GM23338 (cell line): ENCODE measurements at regions not wholly inside any gene's neighbourhood (a gene's known extent, or its start where the extent isn't known, plus 50 kb on each side); places are given as distances from the start of the nearest gene placed in this dataset.

Experiments
- ATAC-seq: fragments of 200-7000 bp; cut with Tn5 transposase; 3 replicates; pipeline ENCODE4 v1.9.1; 2020
- DNase-seq: peaks from one replicate; pipeline ENCODE4 v3.0.0-alpha.2; 2015; ENCODE audit warnings: low spot score
- H2AFZ ChIP-seq: fragments of 200-600 bp; sonication (generic); 2 replicates; pipeline ENCODE4 v1.8.0; 2016; ENCODE audit warnings: antibody characterized with exemption, mild to moderate bottlenecking, moderate library complexity
- H3F3A ChIP-seq: fragments of 200-600 bp; sonication (generic); replicated peaks from 2 replicates; pipeline ENCODE4 v1.8.0; 2017; ENCODE audit warnings: antibody characterized with exemption, mixed run types, low read depth
- H3K27ac ChIP-seq: fragments of 200-600 bp; sonication (generic); 2 replicates; pipeline ENCODE4 v1.6.1; 2016; ENCODE audit warnings: low read depth
- H3K27me3 ChIP-seq: fragments of 200-600 bp; sonication (generic); 2 replicates; pipeline ENCODE4 v1.8.0; 2016; ENCODE audit warnings: mild to moderate bottlenecking, mixed run types, moderate library complexity; ENCODE audit not compliant: insufficient read depth
- H3K36me3 ChIP-seq: fragments of 200-600 bp; sonication (generic); 2 replicates; pipeline ENCODE4 v1.8.0; 2016; ENCODE audit warnings: mild to moderate bottlenecking; ENCODE audit not compliant: insufficient read depth
- H3K4me1 ChIP-seq: fragments of 200-600 bp; sonication (generic); 2 replicates; pipeline ENCODE4 v1.8.0; 2016; ENCODE audit warnings: mild to moderate bottlenecking, moderate library complexity; ENCODE audit not compliant: insufficient read depth
- H3K4me2 ChIP-seq: fragments of 200-600 bp; sonication (generic); 2 replicates; pipeline ENCODE4 v1.7.1; 2017; ENCODE audit warnings: mixed run types
- H3K4me3 ChIP-seq: fragments of 200-600 bp; sonication (generic); 2 replicates; pipeline ENCODE4 v1.6.1; 2016; ENCODE audit warnings: mixed run types
- H3K79me2 ChIP-seq: fragments of 200-600 bp; sonication (generic); replicated peaks from 2 replicates; pipeline ENCODE4 v1.8.0; 2017; ENCODE audit warnings: mild to moderate bottlenecking; ENCODE audit not compliant: insufficient read depth
- H3K9me2 ChIP-seq: fragments of 200-600 bp; sonication (generic); 2 replicates; pipeline ENCODE4 v1.8.0; 2017; ENCODE audit not compliant: insufficient read depth
- H4K20me1 ChIP-seq: fragments of 200-600 bp; sonication (generic); replicated peaks from 2 replicates; pipeline ENCODE4 v1.8.0; 2017; ENCODE audit warnings: mild to moderate bottlenecking; ENCODE audit not compliant: insufficient read depth
- H3K27ac Mint-ChIP-seq: 2 replicates; pipeline ENCODE4 v1.8.0; 2020; ENCODE audit warnings: inconsistent platforms, mild to moderate bottlenecking, moderate library complexity, mixed read lengths
- H3K27me3 Mint-ChIP-seq: 3 replicates; pipeline ENCODE4 v1.8.0; 2022; ENCODE audit warnings: low read depth, mild to moderate bottlenecking, moderate library complexity, mixed read lengths, inconsistent platforms; ENCODE audit not compliant: insufficient read depth, poor library complexity
- H3K36me3 Mint-ChIP-seq: 3 replicates; pipeline ENCODE4 v1.8.0; 2021; ENCODE audit warnings: low read depth, mild to moderate bottlenecking, inconsistent platforms, moderate library complexity, mixed read lengths
- H3K4me1 Mint-ChIP-seq: 3 replicates; pipeline ENCODE4 v1.8.0; 2020; ENCODE audit warnings: mild to moderate bottlenecking, inconsistent platforms, mixed read lengths
- H3K4me3 Mint-ChIP-seq: 3 replicates; pipeline ENCODE4 v1.8.0; 2021; ENCODE audit warnings: moderate library complexity, mild to moderate bottlenecking, inconsistent platforms, mixed read lengths
- H3K9me3 Mint-ChIP-seq: 3 replicates; pipeline ENCODE4 v1.8.0; 2020; ENCODE audit warnings: moderate library complexity, mild to moderate bottlenecking, inconsistent platforms, mixed read lengths
- CREB1 ChIP-seq: fragments of 250-450 bp; sonication (Bioruptor Pico); IDR thresholded peaks from 2 replicates; pipeline ENCODE4 v1.5.0; 2020; ENCODE audit warnings: low read depth, mild to moderate bottlenecking, moderate library complexity
- ETS1 ChIP-seq: IDR thresholded peaks from 2 replicates; pipeline ENCODE4 v1.6.1; 2016; ENCODE audit warnings: antibody characterized with exemption
- EZH2phosphoT487 ChIP-seq: fragments of 200-600 bp; sonication (generic); IDR thresholded peaks from one replicate; pipeline ENCODE4 v1.8.1; 2018; ENCODE audit warnings: antibody characterized with exemption; ENCODE audit not compliant: unreplicated experiment
- JUNB ChIP-seq: IDR thresholded peaks from one replicate; pipeline ENCODE4 v1.6.1; 2016; ENCODE audit warnings: antibody characterized with exemption; ENCODE audit not compliant: unreplicated experiment
- POLR2AphosphoS5 ChIP-seq: IDR thresholded peaks from 2 replicates; pipeline ENCODE4 v1.6.1; 2016; ENCODE audit warnings: antibody characterized with exemption, low read depth
- STAT1 ChIP-seq: IDR thresholded peaks from one replicate; pipeline ENCODE4 v1.6.1; 2016; ENCODE audit warnings: antibody characterized with exemption; ENCODE audit not compliant: unreplicated experiment
- ZNF114 ChIP-seq: fragments of 250-450 bp; sonication (Bioruptor Pico); IDR thresholded peaks from 2 replicates; pipeline ENCODE4 v1.5.0; 2020; ENCODE audit warnings: mild to moderate bottlenecking, moderate library complexity
- TF ChIP-seq, protein P1 (sequence below), 2 experiments: fragments of 200-600 bp in 1 of 2; sonication (generic) in 1 of 2; conservative IDR thresholded peaks; 2 replicates each; pipeline versions ENCODE4 v1.5.1 to v1.6.1; 2016 to 2017; ENCODE audit warnings: antibody characterized with exemption in 2 of 2, low read depth in 2 of 2, mild to moderate bottlenecking in 2 of 2, moderate library complexity in 1 of 2
- TF ChIP-seq, protein P2 (sequence below): IDR thresholded peaks from one replicate; pipeline ENCODE4 v1.6.1; 2018; ENCODE audit warnings: antibody characterized with exemption; ENCODE audit not compliant: unreplicated experiment

DNA sequence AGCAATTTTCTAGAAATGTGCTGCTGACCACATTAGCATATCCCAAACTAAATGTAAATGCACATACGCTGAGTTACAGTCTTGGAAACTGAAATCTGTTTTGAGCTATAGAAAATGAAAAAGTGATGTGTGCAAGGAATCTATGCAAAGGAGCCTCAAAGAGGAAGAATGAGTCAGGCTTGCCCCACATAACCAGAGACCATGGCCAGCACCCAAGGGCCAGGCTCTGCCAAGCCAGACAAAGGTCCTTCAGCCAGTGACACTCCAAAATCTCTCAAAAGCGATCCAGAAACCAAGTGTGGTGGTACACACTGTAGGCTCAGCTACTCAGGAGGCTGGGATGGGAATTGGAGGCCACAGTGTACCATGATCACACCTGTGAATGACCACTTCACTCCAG, 195.2 kb downstream of the TOMM20 start:
- Mint-ChIP-seq H3K27me3 (peaks cover 5% of the 10 kb centered on the region), H3K36me3 (no peaks in the 10 kb centered on the region), H3K4me1 (peaks cover 9% of the 10 kb centered on the region; the same call in 2 of the 3 replicates), H3K27ac (no peak overlapping the region), H3K4me3 (no peak overlapping the region), H3K9me3 (no peaks in the 10 kb centered on the region)
- DNase-seq (no peak), ATAC-seq (no peak)
- Histone ChIP-seq H3K79me2 (no peaks in the 10 kb centered on the region), H3K9me2 (0 out of 2 replicates have a peak, but pooled peaks cover 6% of the 10 kb centered on the region), H3K4me1 (no peaks in the 10 kb centered on the region), H3K4me2 (no peak overlapping the region), H4K20me1 (no peaks in the 10 kb centered on the region), H3K36me3 (no peaks in the 10 kb centered on the region), H2AFZ (peak overlapping the region; percentile 66), H3K27ac (no peak overlapping the region), H3K27me3 (no peaks in the 10 kb centered on the region), H3K4me3 (no peak overlapping the region), H3F3A (no peaks in the 10 kb centered on the region)
- TF ChIP-seq POLR2AphosphoS5 = no peak
- no peak for TF ChIP-seq ETS1
- TF ChIP-seq, protein P1, sequence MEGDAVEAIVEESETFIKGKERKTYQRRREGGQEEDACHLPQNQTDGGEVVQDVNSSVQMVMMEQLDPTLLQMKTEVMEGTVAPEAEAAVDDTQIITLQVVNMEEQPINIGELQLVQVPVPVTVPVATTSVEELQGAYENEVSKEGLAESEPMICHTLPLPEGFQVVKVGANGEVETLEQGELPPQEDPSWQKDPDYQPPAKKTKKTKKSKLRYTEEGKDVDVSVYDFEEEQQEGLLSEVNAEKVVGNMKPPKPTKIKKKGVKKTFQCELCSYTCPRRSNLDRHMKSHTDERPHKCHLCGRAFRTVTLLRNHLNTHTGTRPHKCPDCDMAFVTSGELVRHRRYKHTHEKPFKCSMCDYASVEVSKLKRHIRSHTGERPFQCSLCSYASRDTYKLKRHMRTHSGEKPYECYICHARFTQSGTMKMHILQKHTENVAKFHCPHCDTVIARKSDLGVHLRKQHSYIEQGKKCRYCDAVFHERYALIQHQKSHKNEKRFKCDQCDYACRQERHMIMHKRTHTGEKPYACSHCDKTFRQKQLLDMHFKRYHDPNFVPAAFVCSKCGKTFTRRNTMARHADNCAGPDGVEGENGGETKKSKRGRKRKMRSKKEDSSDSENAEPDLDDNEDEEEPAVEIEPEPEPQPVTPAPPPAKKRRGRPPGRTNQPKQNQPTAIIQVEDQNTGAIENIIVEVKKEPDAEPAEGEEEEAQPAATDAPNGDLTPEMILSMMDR (conservative IDR thresholded peaks at IDR 0.05; ENCODE audit: low read depth in 2 of 2) = no peak
- TF ChIP-seq EZH2phosphoT487 = no peak
- TF ChIP-seq, protein P2, sequence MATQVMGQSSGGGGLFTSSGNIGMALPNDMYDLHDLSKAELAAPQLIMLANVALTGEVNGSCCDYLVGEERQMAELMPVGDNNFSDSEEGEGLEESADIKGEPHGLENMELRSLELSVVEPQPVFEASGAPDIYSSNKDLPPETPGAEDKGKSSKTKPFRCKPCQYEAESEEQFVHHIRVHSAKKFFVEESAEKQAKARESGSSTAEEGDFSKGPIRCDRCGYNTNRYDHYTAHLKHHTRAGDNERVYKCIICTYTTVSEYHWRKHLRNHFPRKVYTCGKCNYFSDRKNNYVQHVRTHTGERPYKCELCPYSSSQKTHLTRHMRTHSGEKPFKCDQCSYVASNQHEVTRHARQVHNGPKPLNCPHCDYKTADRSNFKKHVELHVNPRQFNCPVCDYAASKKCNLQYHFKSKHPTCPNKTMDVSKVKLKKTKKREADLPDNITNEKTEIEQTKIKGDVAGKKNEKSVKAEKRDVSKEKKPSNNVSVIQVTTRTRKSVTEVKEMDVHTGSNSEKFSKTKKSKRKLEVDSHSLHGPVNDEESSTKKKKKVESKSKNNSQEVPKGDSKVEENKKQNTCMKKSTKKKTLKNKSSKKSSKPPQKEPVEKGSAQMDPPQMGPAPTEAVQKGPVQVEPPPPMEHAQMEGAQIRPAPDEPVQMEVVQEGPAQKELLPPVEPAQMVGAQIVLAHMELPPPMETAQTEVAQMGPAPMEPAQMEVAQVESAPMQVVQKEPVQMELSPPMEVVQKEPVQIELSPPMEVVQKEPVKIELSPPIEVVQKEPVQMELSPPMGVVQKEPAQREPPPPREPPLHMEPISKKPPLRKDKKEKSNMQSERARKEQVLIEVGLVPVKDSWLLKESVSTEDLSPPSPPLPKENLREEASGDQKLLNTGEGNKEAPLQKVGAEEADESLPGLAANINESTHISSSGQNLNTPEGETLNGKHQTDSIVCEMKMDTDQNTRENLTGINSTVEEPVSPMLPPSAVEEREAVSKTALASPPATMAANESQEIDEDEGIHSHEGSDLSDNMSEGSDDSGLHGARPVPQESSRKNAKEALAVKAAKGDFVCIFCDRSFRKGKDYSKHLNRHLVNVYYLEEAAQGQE = no peak
- TF ChIP-seq CREB1 (CRISPR knock-in tag) = no peak
- TF ChIP-seq JUNB = no peak
- TF ChIP-seq STAT1 = no peak
- TF ChIP-seq ZNF114 = no peak
